Activated CD4-positive, alpha-beta T cell treated with anti-CD3 and anti-CD28 coated beads for 36 hours (primary cell): ENCODE measurements at regions not wholly inside any gene's neighbourhood (a gene's known extent, or its start where the extent isn't known, plus 50 kb on each side); places are given as distances from the start of the nearest gene placed in this dataset.
"Not testable (repeated sequence)": the region's sequence is repeated elsewhere in the genome, so short reads cannot be mapped to it uniquely, and the experiment has no call there.

ENCODE experiments used
- ATAC-seq: fragments of 200-7000 bp; cut with Tn5 transposase; one replicate; pipeline ENCODE4 v1.10.0; 2021; ENCODE audit warnings: mild to moderate bottlenecking, moderate library complexity
- CTCF ChIA-PET: fragments of 350-600 bp; sonication (Branson Sonifier 250); formaldehyde crosslinking; loops from one replicate; lab custom pipeline; 2021; ENCODE audit warnings: antibody characterized with exemption; lab: Charles Lee
- POLR2A ChIA-PET: fragments of 350-600 bp; sonication (Branson Sonifier 250); formaldehyde crosslinking; loops from one replicate; lab custom pipeline; 2021; ENCODE audit warnings: antibody characterized with exemption, inconsistent platforms; lab: Charles Lee
- DNase-seq: peaks from one replicate; pipeline ENCODE4 v3.0.0-alpha.2; 2020
- H3K27ac Mint-ChIP-seq: one replicate; pipeline ENCODE4 v1.8.0; 2021; ENCODE audit warnings: mixed read lengths
- H3K27me3 Mint-ChIP-seq: one replicate; pipeline ENCODE4 v1.8.0; 2021; ENCODE audit warnings: mixed read lengths
- H3K36me3 Mint-ChIP-seq: one replicate; pipeline ENCODE4 v1.8.0; 2021; ENCODE audit warnings: low read depth, mixed read lengths
- H3K4me1 Mint-ChIP-seq: one replicate; pipeline ENCODE4 v1.8.0; 2021; ENCODE audit warnings: mixed read lengths
- H3K4me3 Mint-ChIP-seq: one replicate; pipeline ENCODE4 v1.8.0; 2021; ENCODE audit warnings: mild to moderate bottlenecking, moderate library complexity, mixed read lengths
- H3K9me3 Mint-ChIP-seq: one replicate; pipeline ENCODE4 v1.8.0; 2021; ENCODE audit warnings: low read depth, mixed read lengths
- intact Hi-C, 2 experiments: fragments of 100-400 bp; cut with DNase I in 1 of 2; cut with micrococcal nuclease in 1 of 2; formaldehyde crosslinking; loops; one replicate each; pipeline versions ENCODE4 v1.14.2 to v1.15.1; 2022 to 2024; cut with DNase I, micrococcal nuclease

GRCh38 chr12:111271674-111272418 lies 97.0 kb downstream of the PHETA1 start:
- DNase-seq (no peak), ATAC-seq (no peak)
- Mint-ChIP-seq H3K27ac (no peak overlapping the region), H3K4me1 (no peaks in the 10 kb centered on the region), H3K9me3 (no peaks in the 10 kb centered on the region), H3K36me3 (no peaks in the 10 kb centered on the region), H3K27me3 (peaks cover 3% of the 10 kb centered on the region), H3K4me3 (no peak overlapping the region)
- ChIA-PET CTCF (interaction anchor here (0.7 to 3.4 kb wide), 6 partner anchors 9 to 335 kb away, joined by 3 to 19 read pairs (median 4); no protein-coding TSS in a partner anchor), POLR2A (no interaction called here)
- intact Hi-C loops, result loop anchor here (1.0 to 10.0 kb wide), 3 partner anchors 247 to 335 kb away; no protein-coding TSS in a partner anchor

- Mint-ChIP-seq H3K4me3 (no peak overlapping the region), H3K9me3 (no peaks in the 10 kb centered on the region), H3K36me3 (no peaks in the 10 kb centered on the region), H3K27me3 (peaks cover 3% of the 10 kb centered on the region), H3K27ac (no peak overlapping the region), H3K4me1 (no peaks in the 10 kb centered on the region)
- DNase-seq (no peak), ATAC-seq (no peak)
- ChIA-PET POLR2A (no interaction called here), CTCF (interaction anchor here (0.5 to 1.9 kb wide), 2 partner anchors 14 to 251 kb away, joined by 3 to 4 read pairs; no protein-coding TSS in a partner anchor)
- intact Hi-C loops, result loop anchor here (5.0 to 10.0 kb wide), 2 partner anchors 246 to 248 kb away; no protein-coding TSS in a partner anchor
These were observed 98.1 kb downstream of the PHETA1 start for GRCh38 chr12:111270774-111271173.

- no peak for DNase-seq
- intact Hi-C loops, result loop anchor here (5.0 to 10.0 kb wide), 2 partner anchors 245 to 248 kb away; no protein-coding TSS in a partner anchor
- POLR2A ChIA-PET, result no interaction called here
- peaks cover 3% of the 10 kb centered on the region for H3K27me3 Mint-ChIP-seq
- no peak overlapping the region for H3K4me3 Mint-ChIP-seq
- H3K9me3 Mint-ChIP-seq, result no peaks in the 10 kb centered on the region
- ATAC-seq, result no peak
- no peaks in the 10 kb centered on the region for H3K36me3 Mint-ChIP-seq
- CTCF ChIA-PET, result interaction anchor here (0.5 to 0.8 kb wide), 2 partner anchors 37 to 250 kb away, joined by 3 read pairs; no protein-coding TSS in a partner anchor
- H3K4me1 Mint-ChIP-seq, result no peaks in the 10 kb centered on the region
- H3K27ac Mint-ChIP-seq, result no peak overlapping the region
These were observed 98.7 kb downstream of the PHETA1 start for GRCh38 chr12:111270239-111270638.

GRCh38 chr12:111269718-111270117 lies 99.2 kb downstream of the PHETA1 start:
- Mint-ChIP-seq H3K4me1 (no peaks in the 10 kb centered on the region), H3K27ac (no peak overlapping the region), H3K4me3 (no peak overlapping the region), H3K9me3 (no peaks in the 10 kb centered on the region), H3K27me3 (peaks cover 3% of the 10 kb centered on the region), H3K36me3 (no peaks in the 10 kb centered on the region)
- ChIA-PET CTCF (interaction anchor here (0.8 kb wide), 1 partner anchor 37 kb away, joined by 3 read pairs; no protein-coding TSS in a partner anchor), POLR2A (interaction anchor here (0.5 kb wide), 1 partner anchor 40 kb away, joined by 3 read pairs; no protein-coding TSS in a partner anchor)
- intact Hi-C loops, result loop anchor here (5.0 to 10.0 kb wide), 2 partner anchors 245 to 247 kb away; no protein-coding TSS in a partner anchor
- ATAC-seq (no peak), DNase-seq (no peak)

GRCh38 chr12:111268738-111269572 lies 99.9 kb downstream of the PHETA1 start:
- ChIA-PET CTCF (interaction anchor here (0.6 to 1.1 kb wide), 3 partner anchors 14 to 47 kb away, joined by 3 read pairs; no protein-coding TSS in a partner anchor), POLR2A (interaction anchor here (0.5 kb wide), 1 partner anchor 41 kb away, joined by 3 read pairs; no protein-coding TSS in a partner anchor)
- no peaks in the 10 kb centered on the region for H3K4me1 Mint-ChIP-seq
- intact Hi-C loops, result loop anchor here in 1 of 2 experiments (1.0 kb wide), 1 partner anchor 44 kb away; no protein-coding TSS in a partner anchor
- H3K4me3 Mint-ChIP-seq, result no peak overlapping the region
- DNase-seq (peak; percentile 53), ATAC-seq (no peak)
- H3K27me3 Mint-ChIP-seq, result peaks cover 3% of the 10 kb centered on the region
- H3K27ac Mint-ChIP-seq, result no peak overlapping the region
- H3K36me3 Mint-ChIP-seq, result no peaks in the 10 kb centered on the region
- H3K9me3 Mint-ChIP-seq, result no peaks in the 10 kb centered on the region

- ChIA-PET CTCF (interaction anchor here (0.6 kb wide), 1 partner anchor 177 kb away, joined by 3 read pairs; no protein-coding TSS in a partner anchor), POLR2A (no interaction called here)
- no peaks in the 10 kb centered on the region for H3K36me3 Mint-ChIP-seq
- no peaks in the 10 kb centered on the region for H3K9me3 Mint-ChIP-seq
- H3K27ac Mint-ChIP-seq, result no peak overlapping the region
- H3K4me3 Mint-ChIP-seq, result no peak overlapping the region
- DNase-seq (no peak), ATAC-seq (no peak)
- peaks cover 3% of the 10 kb centered on the region for H3K27me3 Mint-ChIP-seq
- no peaks in the 10 kb centered on the region for H3K4me1 Mint-ChIP-seq
- intact Hi-C loops, result no loop called here
These were observed 101.8 kb downstream of the PHETA1 start for GRCh38 chr12:111267144-111267543.

- H3K4me1 Mint-ChIP-seq, result no peaks in the 10 kb centered on the region
- CTCF ChIA-PET, result interaction anchor here (0.7 to 1.2 kb wide), 2 partner anchors 10 to 1561 kb away, joined by 3 to 4 read pairs; no protein-coding TSS in a partner anchor
These were observed 106.8 kb downstream of the PHETA1 start for GRCh38 chr12:111261911-111262676.

GRCh38 chr12:111260732-111261131 lies 108.2 kb downstream of the PHETA1 start:
- Mint-ChIP-seq H3K4me3 (no peak overlapping the region), H3K36me3 (no peaks in the 10 kb centered on the region), H3K27me3 (peaks cover 2% of the 10 kb centered on the region), H3K27ac (no peak overlapping the region), H3K4me1 (no peaks in the 10 kb centered on the region), H3K9me3 (no peaks in the 10 kb centered on the region)
- POLR2A ChIA-PET, result no interaction called here
- ATAC-seq (no peak), DNase-seq (no peak)
- CTCF ChIA-PET, result interaction anchor here (0.7 kb wide), 1 partner anchor 12 kb away, joined by 3 read pairs; no protein-coding TSS in a partner anchor
- intact Hi-C loops, result no loop called here

More at GRCh38 chr12:111261911-111262676, 106.8 kb downstream of the PHETA1 start:
- POLR2A ChIA-PET, result no interaction called here
- intact Hi-C loops, result no loop called here
- no peaks in the 10 kb centered on the region for H3K9me3 Mint-ChIP-seq
- no peaks in the 10 kb centered on the region for H3K36me3 Mint-ChIP-seq
- DNase-seq (no peak), ATAC-seq (no peak)
- H3K27me3 Mint-ChIP-seq, result peaks cover 2% of the 10 kb centered on the region
- no peak overlapping the region for H3K4me3 Mint-ChIP-seq
- no peak overlapping the region for H3K27ac Mint-ChIP-seq

GRCh38 chr12:111259231-111259630 lies 109.7 kb downstream of the PHETA1 start:
- Mint-ChIP-seq H3K36me3 (no peaks in the 10 kb centered on the region), H3K9me3 (no peaks in the 10 kb centered on the region), H3K4me1 (no peaks in the 10 kb centered on the region), H3K27me3 (peaks cover 4% of the 10 kb centered on the region), H3K4me3 (no peak overlapping the region), H3K27ac (no peak overlapping the region)
- POLR2A ChIA-PET, result no interaction called here
- CTCF ChIA-PET, result no interaction called here
- ATAC-seq (no peak), DNase-seq (no peak)
- intact Hi-C loops, result no loop called here

GRCh38 chr12:111258081-111258480 lies 110.8 kb downstream of the PHETA1 start:
- POLR2A ChIA-PET, H3K4me3 Mint-ChIP-seq: not testable (repeated sequence)
- CTCF ChIA-PET, result interaction anchor here (0.7 to 0.9 kb wide), 2 partner anchors 46 to 187 kb away, joined by 3 read pairs; no protein-coding TSS in a partner anchor

More at GRCh38 chr12:111258081-111258480, 110.8 kb downstream of the PHETA1 start:
- H3K36me3 Mint-ChIP-seq, H3K27ac Mint-ChIP-seq, ATAC-seq, DNase-seq, intact Hi-C loops, H3K4me1 Mint-ChIP-seq, H3K9me3 Mint-ChIP-seq, H3K27me3 Mint-ChIP-seq: not testable (repeated sequence)
